ENCODE measurements at regions not wholly inside any gene's neighbourhood (a gene's known extent, or its start where the extent isn't known, plus 50 kb on each side); places are given as distances from the start of the nearest gene placed in this dataset.

DNA sequence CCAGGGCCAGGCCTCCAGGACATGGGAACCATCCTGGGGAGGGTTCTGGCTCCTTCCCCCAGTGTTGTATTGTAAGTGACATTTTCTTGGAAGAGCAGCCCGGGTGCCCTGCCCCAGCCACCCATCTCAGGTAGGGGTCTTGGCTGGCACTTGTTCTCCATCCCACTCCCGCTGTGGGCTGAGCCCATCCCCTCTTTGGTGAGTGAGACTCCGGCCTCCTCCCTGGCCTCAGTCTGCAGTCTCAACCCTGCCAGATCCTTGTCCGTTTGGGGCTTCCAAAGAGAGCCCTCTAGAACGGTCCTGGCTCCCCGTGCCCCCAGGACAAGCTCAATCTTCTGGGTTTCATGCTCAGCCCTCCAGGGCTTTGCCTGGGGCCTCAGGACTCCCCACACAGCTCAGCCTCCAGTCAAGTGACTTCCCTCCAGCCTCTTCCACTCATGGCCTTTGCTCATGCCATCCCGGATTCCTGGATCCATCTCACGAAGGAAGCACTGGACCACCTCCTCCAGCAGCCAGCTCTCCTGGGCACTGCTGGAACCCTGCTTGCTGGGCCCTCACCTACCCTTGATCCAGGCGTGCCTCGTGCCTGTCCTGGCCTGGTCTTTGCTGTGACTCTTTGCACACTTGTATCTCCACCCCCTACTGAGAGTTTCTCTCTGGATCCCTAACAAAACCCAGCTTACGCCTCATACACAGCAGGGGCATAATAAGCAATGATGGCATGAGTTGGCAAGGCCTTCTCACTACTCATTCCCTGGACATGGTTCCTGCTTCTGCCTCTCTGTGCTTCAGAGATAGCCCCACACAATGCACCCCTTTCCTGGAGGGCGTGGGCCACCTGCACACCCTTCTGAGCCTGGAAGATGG lies 297.4 kb upstream of the RTL1 start:
- ChIA-PET CTCF (no interaction called here), POLR2A (no interaction called here)
- Histone ChIP-seq H3K36me3 (ENCODE audit: control insufficient read depth, insufficient read depth, low read length) (no peaks in the 10 kb centered on the region), H3K27me3 (ENCODE audit: control insufficient read depth, insufficient read depth, low read length) (no peaks in the 10 kb centered on the region), H3K4me1 (ENCODE audit: control insufficient read depth, insufficient read depth, low read length) (no peaks in the 10 kb centered on the region), H3K9me3 (ENCODE audit: control insufficient read depth, insufficient read depth, low read depth, low read length) (no peaks in the 10 kb centered on the region), H3K4me3 (ENCODE audit: low read depth in 2 of 2, low read length in 2 of 2) (no peak overlapping the region), H3K27ac (ENCODE audit: low read length) (no peak overlapping the region)
- no TSS peak for BruUV-seq (replicated peaks)
- DNase-seq (ENCODE audit: low read depth, low spot score) (no peak), ATAC-seq (no peak)
- TF ChIP-seq TCF7L2 (IDR thresholded peaks at IDR 0.05; ENCODE audit: low read depth, low read length), result no peak
- TF ChIP-seq SIN3A (IDR thresholded peaks at IDR 0.05; ENCODE audit: borderline replicate concordance, insufficient read depth, low read depth, low read length), result no peak
- TF ChIP-seq, protein P1, sequence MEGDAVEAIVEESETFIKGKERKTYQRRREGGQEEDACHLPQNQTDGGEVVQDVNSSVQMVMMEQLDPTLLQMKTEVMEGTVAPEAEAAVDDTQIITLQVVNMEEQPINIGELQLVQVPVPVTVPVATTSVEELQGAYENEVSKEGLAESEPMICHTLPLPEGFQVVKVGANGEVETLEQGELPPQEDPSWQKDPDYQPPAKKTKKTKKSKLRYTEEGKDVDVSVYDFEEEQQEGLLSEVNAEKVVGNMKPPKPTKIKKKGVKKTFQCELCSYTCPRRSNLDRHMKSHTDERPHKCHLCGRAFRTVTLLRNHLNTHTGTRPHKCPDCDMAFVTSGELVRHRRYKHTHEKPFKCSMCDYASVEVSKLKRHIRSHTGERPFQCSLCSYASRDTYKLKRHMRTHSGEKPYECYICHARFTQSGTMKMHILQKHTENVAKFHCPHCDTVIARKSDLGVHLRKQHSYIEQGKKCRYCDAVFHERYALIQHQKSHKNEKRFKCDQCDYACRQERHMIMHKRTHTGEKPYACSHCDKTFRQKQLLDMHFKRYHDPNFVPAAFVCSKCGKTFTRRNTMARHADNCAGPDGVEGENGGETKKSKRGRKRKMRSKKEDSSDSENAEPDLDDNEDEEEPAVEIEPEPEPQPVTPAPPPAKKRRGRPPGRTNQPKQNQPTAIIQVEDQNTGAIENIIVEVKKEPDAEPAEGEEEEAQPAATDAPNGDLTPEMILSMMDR (IDR thresholded peaks at IDR 0.05), result no peak
- TF ChIP-seq POLR2AphosphoS5 (IDR thresholded peaks at IDR 0.05; ENCODE audit: low read depth, low read length), result no peak
- TF ChIP-seq, protein P2, sequence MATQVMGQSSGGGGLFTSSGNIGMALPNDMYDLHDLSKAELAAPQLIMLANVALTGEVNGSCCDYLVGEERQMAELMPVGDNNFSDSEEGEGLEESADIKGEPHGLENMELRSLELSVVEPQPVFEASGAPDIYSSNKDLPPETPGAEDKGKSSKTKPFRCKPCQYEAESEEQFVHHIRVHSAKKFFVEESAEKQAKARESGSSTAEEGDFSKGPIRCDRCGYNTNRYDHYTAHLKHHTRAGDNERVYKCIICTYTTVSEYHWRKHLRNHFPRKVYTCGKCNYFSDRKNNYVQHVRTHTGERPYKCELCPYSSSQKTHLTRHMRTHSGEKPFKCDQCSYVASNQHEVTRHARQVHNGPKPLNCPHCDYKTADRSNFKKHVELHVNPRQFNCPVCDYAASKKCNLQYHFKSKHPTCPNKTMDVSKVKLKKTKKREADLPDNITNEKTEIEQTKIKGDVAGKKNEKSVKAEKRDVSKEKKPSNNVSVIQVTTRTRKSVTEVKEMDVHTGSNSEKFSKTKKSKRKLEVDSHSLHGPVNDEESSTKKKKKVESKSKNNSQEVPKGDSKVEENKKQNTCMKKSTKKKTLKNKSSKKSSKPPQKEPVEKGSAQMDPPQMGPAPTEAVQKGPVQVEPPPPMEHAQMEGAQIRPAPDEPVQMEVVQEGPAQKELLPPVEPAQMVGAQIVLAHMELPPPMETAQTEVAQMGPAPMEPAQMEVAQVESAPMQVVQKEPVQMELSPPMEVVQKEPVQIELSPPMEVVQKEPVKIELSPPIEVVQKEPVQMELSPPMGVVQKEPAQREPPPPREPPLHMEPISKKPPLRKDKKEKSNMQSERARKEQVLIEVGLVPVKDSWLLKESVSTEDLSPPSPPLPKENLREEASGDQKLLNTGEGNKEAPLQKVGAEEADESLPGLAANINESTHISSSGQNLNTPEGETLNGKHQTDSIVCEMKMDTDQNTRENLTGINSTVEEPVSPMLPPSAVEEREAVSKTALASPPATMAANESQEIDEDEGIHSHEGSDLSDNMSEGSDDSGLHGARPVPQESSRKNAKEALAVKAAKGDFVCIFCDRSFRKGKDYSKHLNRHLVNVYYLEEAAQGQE (IDR thresholded peaks at IDR 0.05; ENCODE audit: insufficient read depth in 1 of 2, low read depth in 2 of 2, low read length in 1 of 2), result no peak
- intact Hi-C loops (cut with micrococcal nuclease; ENCODE audit: unreplicated experiment), result no loop called here
- in situ Hi-C loops (cut with HindIII; ENCODE audit: low pct_unique_long_range_greater_than_20kb, low sequenced_read_pairs), result no loop called here

DNA sequence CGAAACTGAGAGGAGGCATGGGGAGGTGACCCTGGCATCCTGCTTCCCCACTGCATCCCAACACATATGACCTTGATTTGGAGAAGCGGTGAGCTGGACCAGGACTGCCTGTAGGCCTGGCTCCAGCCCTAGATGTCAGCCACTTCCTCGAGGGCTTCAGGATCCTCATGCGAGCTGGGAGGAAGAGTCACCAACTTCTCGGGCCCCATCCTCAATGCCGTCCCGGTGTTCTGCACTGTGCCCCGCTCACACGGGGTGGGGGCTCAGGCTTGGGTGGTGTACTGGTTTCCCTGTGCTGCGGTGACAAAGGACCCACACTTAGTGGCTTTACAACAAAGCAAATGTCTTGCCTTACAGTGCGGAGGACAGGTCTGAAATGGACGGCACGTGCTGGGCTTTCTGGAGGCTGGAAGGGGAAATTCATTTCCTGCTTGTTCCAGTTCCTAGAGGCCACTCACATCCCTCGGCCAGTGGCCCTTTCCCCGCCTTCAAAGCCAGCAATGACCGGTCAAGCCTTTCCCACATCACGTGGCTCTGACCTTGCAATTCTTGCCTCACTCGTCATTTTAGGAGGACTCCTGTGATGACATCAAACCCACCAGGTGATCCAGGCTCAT lies 298.1 kb upstream of the RTL1 start:
- CTCF ChIA-PET, result no interaction called here
- Histone ChIP-seq H3K36me3 (ENCODE audit: control insufficient read depth, insufficient read depth, low read length) (no peaks in the 10 kb centered on the region), H3K4me3 (ENCODE audit: low read depth in 2 of 2, low read length in 2 of 2) (no peak overlapping the region), H3K27ac (ENCODE audit: low read length) (no peak overlapping the region), H3K27me3 (ENCODE audit: control insufficient read depth, insufficient read depth, low read length) (no peaks in the 10 kb centered on the region), H3K4me1 (ENCODE audit: control insufficient read depth, insufficient read depth, low read length) (no peaks in the 10 kb centered on the region), H3K9me3 (ENCODE audit: control insufficient read depth, insufficient read depth, low read depth, low read length) (no peaks in the 10 kb centered on the region; the same call in 1 of the 2 replicates)
- DNase-seq (ENCODE audit: low read depth, low spot score), result no peak
- in situ Hi-C loops (cut with HindIII; ENCODE audit: low pct_unique_long_range_greater_than_20kb, low sequenced_read_pairs), result no loop called here
- intact Hi-C loops (cut with micrococcal nuclease; ENCODE audit: unreplicated experiment), result no loop called here
- POLR2A ChIA-PET, result no interaction called here
- ATAC-seq, result no peak
- TF ChIP-seq, protein P1 (IDR thresholded peaks at IDR 0.05), result no peak
- TF ChIP-seq TCF7L2 (IDR thresholded peaks at IDR 0.05; ENCODE audit: low read depth, low read length) (no peak), POLR2AphosphoS5 (IDR thresholded peaks at IDR 0.05; ENCODE audit: low read depth, low read length) (no peak), SIN3A (IDR thresholded peaks at IDR 0.05; ENCODE audit: borderline replicate concordance, insufficient read depth, low read depth, low read length) (no peak)
- TF ChIP-seq, protein P2 (IDR thresholded peaks at IDR 0.05; ENCODE audit: insufficient read depth in 1 of 2, low read depth in 2 of 2, low read length in 1 of 2), result no peak
- no TSS peak for BruUV-seq (replicated peaks)

Data from Panc1 (cell line).